ENCODE measurements at regions not wholly inside any gene's neighbourhood (a gene's known extent, or its start where the extent isn't known, plus 50 kb on each side); places are given as distances from the start of the nearest gene placed in this dataset.

DNA sequence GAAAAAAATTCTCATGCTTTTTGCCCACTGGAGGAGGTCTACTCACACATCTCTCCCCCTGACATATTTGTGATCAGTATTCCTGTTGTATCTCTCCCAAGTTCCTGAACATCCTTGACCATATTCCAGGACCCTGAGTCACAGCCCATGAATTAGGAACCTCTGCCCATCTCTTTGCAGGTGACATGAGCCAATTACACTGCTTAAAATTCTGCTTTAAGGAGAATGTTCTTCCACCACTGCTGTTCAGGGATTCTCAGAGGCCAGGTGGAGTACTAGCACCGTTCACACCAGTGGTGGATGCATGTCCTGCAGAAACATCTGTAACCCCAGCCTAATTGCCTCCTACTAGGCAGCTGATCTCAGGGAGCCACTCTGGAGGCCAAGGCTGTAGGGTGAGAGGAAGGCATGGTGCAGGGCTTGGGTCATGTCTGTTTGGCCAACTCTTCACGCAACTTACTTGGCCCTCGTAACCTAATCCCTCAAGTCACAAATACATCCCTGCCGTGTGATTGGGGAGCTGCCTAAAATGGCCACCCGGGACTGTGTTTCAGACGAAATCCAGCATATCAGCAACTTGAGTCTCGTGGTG is 104.8 kb downstream of the GGTLC2 start:
- TF ChIP-seq NFKB2 (CRISPR knock-in tag; IDR thresholded peaks at IDR 0.05; ENCODE audit: borderline replicate concordance), result no peak
- TF ChIP-seq, protein P1, sequence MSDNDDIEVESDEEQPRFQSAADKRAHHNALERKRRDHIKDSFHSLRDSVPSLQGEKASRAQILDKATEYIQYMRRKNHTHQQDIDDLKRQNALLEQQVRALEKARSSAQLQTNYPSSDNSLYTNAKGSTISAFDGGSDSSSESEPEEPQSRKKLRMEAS (IDR thresholded peaks at IDR 0.05), result no peak

Data from HepG2 (cell line).